SKM-1 (cell line): ENCODE measurements at regions not wholly inside any gene's neighbourhood (a gene's known extent, or its start where the extent isn't known, plus 50 kb on each side); places are given as distances from the start of the nearest gene placed in this dataset.

ENCODE experiments used
- DNase-seq: peaks from one replicate; lab custom pipeline; 2025; ENCODE audit not compliant: unreplicated experiment; lab: John Stamatoyannopoulos, UW

GRCh38 chr21:19565587-19565986 is 1162.0 kb upstream of the TMPRSS15 start:
- no peak for DNase-seq

- no peak for DNase-seq
Measured at GRCh38 chr21:19566975-19567374, 1163.4 kb upstream of the TMPRSS15 start.

GRCh38 chr21:19577381-19577780 is 1173.8 kb upstream of the TMPRSS15 start:
- DNase-seq: no peak

GRCh38 chr21:19590044-19590443 is 1186.5 kb upstream of the TMPRSS15 start:
- no peak for DNase-seq

- no peak for DNase-seq
Measured at GRCh38 chr21:19603011-19603593, 1199.5 kb upstream of the TMPRSS15 start.

- DNase-seq: no peak
Measured at GRCh38 chr21:19608101-19608621, 1204.6 kb upstream of the TMPRSS15 start.

- no peak for DNase-seq
Measured at GRCh38 chr21:19609611-19610010, 1206.0 kb upstream of the TMPRSS15 start.

GRCh38 chr21:19621837-19622496 is 1218.4 kb upstream of the TMPRSS15 start:
- DNase-seq: no peak

- DNase-seq: no peak
Measured at GRCh38 chr21:19640964-19641363, 1237.4 kb upstream of the TMPRSS15 start.

- no peak for DNase-seq
Measured at GRCh38 chr21:19648391-19648790, 1244.8 kb upstream of the TMPRSS15 start.

GRCh38 chr21:19683492-19683891 is 1279.9 kb upstream of the TMPRSS15 start:
- no peak for DNase-seq

- DNase-seq: no peak
Measured at GRCh38 chr21:19684328-19684727, 1280.7 kb upstream of the TMPRSS15 start.

- DNase-seq: no peak
Measured at GRCh38 chr21:19692231-19692630, 1288.6 kb upstream of the TMPRSS15 start.

- no peak for DNase-seq
Measured at GRCh38 chr21:19695796-19696195, 1292.2 kb upstream of the TMPRSS15 start.

- no peak for DNase-seq
Measured at GRCh38 chr21:19700476-19700875, 1296.9 kb upstream of the TMPRSS15 start.

- no peak for DNase-seq
Measured at GRCh38 chr21:19702726-19703125, 1295.5 kb upstream of the NCAM2 start.

- DNase-seq: no peak
Measured at GRCh38 chr21:19704832-19705231, 1293.4 kb upstream of the NCAM2 start.

- no peak for DNase-seq
Measured at GRCh38 chr21:19712441-19712840, 1285.8 kb upstream of the NCAM2 start.

GRCh38 chr21:19713313-19713712 is 1284.9 kb upstream of the NCAM2 start:
- no peak for DNase-seq

GRCh38 chr21:19724081-19724480 is 1274.1 kb upstream of the NCAM2 start:
- DNase-seq: no peak

- DNase-seq: no peak
Measured at GRCh38 chr21:19731251-19731650, 1267.0 kb upstream of the NCAM2 start.

- DNase-seq: no peak
Measured at GRCh38 chr21:19759836-19760235, 1238.4 kb upstream of the NCAM2 start.

GRCh38 chr21:19767546-19767945 is 1230.7 kb upstream of the NCAM2 start:
- no peak for DNase-seq
